Esophagus squamous epithelium (tissue), 5 donors: ENCODE measurements at regions not wholly inside any gene's neighbourhood (a gene's known extent, or its start where the extent isn't known, plus 50 kb on each side); places are given as distances from the start of the nearest gene placed in this dataset.

Source experiments
- DNase-seq: peaks from one replicate; lab custom pipeline; 2025; lab: John Stamatoyannopoulos, UW
- H3K27ac ChIP-seq, 4 donors: fragments of 200-600 bp; sonication (generic); one replicate each; pipeline ENCODE4 v1.5.1; 2016 to 2019; ENCODE audit warnings: mild to moderate bottlenecking in 1 of 4
- H3K27me3 ChIP-seq, 4 donors: fragments of 200-600 bp; sonication (generic); 1 replicate in 3 of 4; 2 replicates in 1 of 4; pipeline versions ENCODE4 v1.5.1 to v1.6.0; 2017 to 2021; ENCODE audit warnings: antibody characterized with exemption in 1 of 4
- H3K36me3 ChIP-seq, 3 donors: fragments of 200-600 bp; sonication (generic); one replicate each; pipeline ENCODE4 v1.5.1; 2016 to 2019
- H3K4me1 ChIP-seq, 3 donors: fragments of 200-600 bp; sonication (generic); one replicate each; pipeline ENCODE4 v1.5.1; 2017 to 2019
- H3K4me3 ChIP-seq, 4 donors: fragments of 200-600 bp; sonication (generic); 1 replicate in 3 of 4; 2 replicates in 1 of 4; pipeline ENCODE4 v1.5.1; 2016 to 2019; ENCODE audit warnings: mild to moderate bottlenecking in 2 of 4, moderate library complexity in 1 of 4
- H3K9me3 ChIP-seq, 3 donors: fragments of 200-600 bp; sonication (generic); one replicate each; pipeline ENCODE4 v1.5.1; 2016 to 2019
- CTCF ChIP-seq, 6 experiments: fragments of 450-650 bp in 4 of 6; fragments of 200-600 bp in 2 of 6; sonication (generic) in 2 of 6; IDR thresholded peaks; one replicate each; pipeline ENCODE4 v1.5.1; 2016 to 2019; ENCODE audit warnings: antibody characterized with exemption in 6 of 6, mild to moderate bottlenecking in 4 of 6, moderate library complexity in 4 of 6
- POLR2A ChIP-seq, 4 donors: fragments of 450-650 bp; IDR thresholded peaks; one replicate each; pipeline ENCODE4 v1.6.1; 2017; ENCODE audit warnings: antibody characterized with exemption in 4 of 4, mild to moderate bottlenecking in 4 of 4, moderate library complexity in 3 of 4
- WGBS, 2 donors: methylation state at CpG; one replicate each; pipeline ENCODE4 v1.1.5; 2018; 5-methylcytosine and 5-hydroxymethylcytosine counted together
- intact Hi-C: fragments of 100-400 bp; cut with DNase I; formaldehyde crosslinking; loops from one replicate; pipeline ENCODE4 v1.15.0; 2022
- donor health status: DM: yes; HTN: yes; CAD: no.

DNA sequence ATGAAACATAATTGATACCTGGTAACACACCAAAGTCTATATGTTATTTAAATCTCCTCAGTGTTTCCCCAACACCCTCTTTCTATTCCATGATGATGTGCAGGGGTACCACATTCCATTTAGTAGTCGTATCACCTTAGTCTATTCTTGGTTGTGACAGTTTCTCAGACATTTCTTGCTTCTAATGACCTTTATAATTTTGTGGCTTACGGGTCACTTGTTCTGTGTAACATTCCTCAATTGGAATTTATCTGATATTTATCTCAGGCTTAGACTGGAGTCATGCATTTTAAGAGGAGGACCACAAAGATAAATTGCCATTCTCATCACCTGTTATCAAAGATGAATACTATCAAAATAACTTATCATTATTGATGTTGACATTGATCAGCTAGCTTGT, 679.6 kb downstream of the USP25 start:
- WGBS, 2 donors = 95 to 98% methylated on average over 2 of the region's 2 CpGs

DNA sequence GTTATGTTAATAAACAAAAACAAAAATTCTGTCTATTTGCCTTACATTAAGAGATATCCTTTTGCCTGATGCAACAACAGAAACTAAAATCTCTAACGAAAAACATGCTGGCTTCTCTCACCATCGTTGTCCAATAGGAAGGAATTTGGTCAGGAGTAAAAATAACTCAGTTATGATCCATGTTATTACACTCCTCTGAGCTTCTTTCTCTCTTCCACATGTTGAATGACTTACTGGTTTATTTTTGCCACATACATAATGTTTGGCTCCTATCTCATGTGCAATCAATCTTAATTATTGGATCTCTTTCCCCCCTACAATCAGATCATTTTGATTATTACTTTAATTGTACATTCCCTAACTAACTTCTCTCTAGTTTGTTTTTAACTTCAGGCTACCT, 688.4 kb downstream of the USP25 start:
- Histone ChIP-seq H3K27me3 (no peaks in the 10 kb centered on the region), H3K4me3 (no peak overlapping the region), H3K36me3 (no peaks in the 10 kb centered on the region), H3K27ac (peak overlapping the region in 3 of 4 donors; percentile 86 to 91 (median 90)), H3K9me3 (no peaks in the 10 kb centered on the region), H3K4me1 (peaks cover 0 to 21% (median 3%) of the 10 kb centered on the region in 3 donors)
- WGBS, 2 donors = 26 to 37% methylated on average over 2 of the region's 2 CpGs
- TF ChIP-seq CTCF (IDR thresholded peaks at IDR 0.05) (no peak), POLR2A (IDR thresholded peaks at IDR 0.05) (no peak)
- DNase-seq = no peak
- intact Hi-C loops = no loop called here

More for the DNA sequence above, 679.6 kb downstream of the USP25 start:
- Histone ChIP-seq H3K4me3 (no peak overlapping the region), H3K27ac (no peak overlapping the region), H3K36me3 (no peaks in the 10 kb centered on the region), H3K9me3 (no peaks in the 10 kb centered on the region), H3K27me3 (no peaks in the 10 kb centered on the region), H3K4me1 (no peaks in the 10 kb centered on the region)
- DNase-seq = no peak
- TF ChIP-seq POLR2A (IDR thresholded peaks at IDR 0.05) (no peak), CTCF (IDR thresholded peaks at IDR 0.05) (no peak)
- intact Hi-C loops = no loop called here

- TF ChIP-seq POLR2A (IDR thresholded peaks at IDR 0.05) = no peak
- no peak for TF ChIP-seq CTCF (IDR thresholded peaks at IDR 0.05)
- H3K4me3 ChIP-seq = peak overlapping the region in 3 of 4 donors; percentile 47 to 66 (median 50)
- H3K4me1 ChIP-seq = peaks cover 0 to 26% (median 3%) of the 10 kb centered on the region in 3 donors
- peak overlapping the region; percentile 78 to 91 (median 88) for H3K27ac ChIP-seq
- DNase-seq = no peak
- no peaks in the 10 kb centered on the region for H3K9me3 ChIP-seq
- WGBS, 2 donors = 82 to 85% methylated on average over 5 of the region's 5 CpGs
- no peaks in the 10 kb centered on the region for H3K27me3 ChIP-seq
- intact Hi-C loops = no loop called here
- no peaks in the 10 kb centered on the region for H3K36me3 ChIP-seq
Observed at GRCh38 chr21:16418642-16419041, 688.9 kb downstream of the USP25 start.

- intact Hi-C loops = no loop called here
- Histone ChIP-seq H3K27me3 (no peaks in the 10 kb centered on the region), H3K36me3 (no peaks in the 10 kb centered on the region), H3K9me3 (no peaks in the 10 kb centered on the region), H3K4me3 (peak overlapping the region; percentile 35 to 66 (median 48)), H3K4me1 (peaks cover 0 to 26% (median 3%) of the 10 kb centered on the region in 3 donors), H3K27ac (peak overlapping the region; percentile 78 to 91 (median 88))
- TF ChIP-seq CTCF (IDR thresholded peaks at IDR 0.05) (no peak), POLR2A (IDR thresholded peaks at IDR 0.05) (no peak)
- no peak for DNase-seq
- 20 to 26% methylated on average over 13 to 14 of the region's 14 CpGs for WGBS, 2 donors
Observed at GRCh38 chr21:16419188-16419921, 689.6 kb downstream of the USP25 start.

GRCh38 chr21:16420031-16420724, 690.4 kb downstream of the USP25 start:
- no peak for DNase-seq
- H3K4me3 ChIP-seq = peak overlapping the region; percentile 35 to 66 (median 48)

More at GRCh38 chr21:16420031-16420724, 690.4 kb downstream of the USP25 start:
- 11 to 13% methylated on average over 4 of the region's 4 CpGs for WGBS, 2 donors
- Histone ChIP-seq H3K27ac (peak overlapping the region; percentile 78 to 91 (median 88)), H3K9me3 (no peaks in the 10 kb centered on the region), H3K4me1 (peaks cover 0 to 34% (median 3%) of the 10 kb centered on the region in 3 donors), H3K27me3 (no peaks in the 10 kb centered on the region), H3K36me3 (no peaks in the 10 kb centered on the region)
- TF ChIP-seq POLR2A (IDR thresholded peaks at IDR 0.05) (no peak), CTCF (IDR thresholded peaks at IDR 0.05) (no peak)
- intact Hi-C loops = loop anchor here (10.0 kb wide), 1 partner anchor 115 kb away; no protein-coding TSS in a partner anchor
